GM18507 (cell line): ENCODE measurements at regions not wholly inside any gene's neighbourhood (a gene's known extent, or its start where the extent isn't known, plus 50 kb on each side); places are given as distances from the start of the nearest gene placed in this dataset.

Experiments used
- DNase-seq: peaks from one replicate; pipeline ENCODE4 v3.0.0; 2011; ENCODE audit warnings: low read depth; ENCODE audit not compliant: insufficient read length; ENCODE audit errors: extremely low spot score
- FAIRE-seq: peaks from 2 replicates; lab custom pipeline; 2011; peaks lifted over from hg19 to GRCh38; lab: Jason Lieb, UNC

DNA sequence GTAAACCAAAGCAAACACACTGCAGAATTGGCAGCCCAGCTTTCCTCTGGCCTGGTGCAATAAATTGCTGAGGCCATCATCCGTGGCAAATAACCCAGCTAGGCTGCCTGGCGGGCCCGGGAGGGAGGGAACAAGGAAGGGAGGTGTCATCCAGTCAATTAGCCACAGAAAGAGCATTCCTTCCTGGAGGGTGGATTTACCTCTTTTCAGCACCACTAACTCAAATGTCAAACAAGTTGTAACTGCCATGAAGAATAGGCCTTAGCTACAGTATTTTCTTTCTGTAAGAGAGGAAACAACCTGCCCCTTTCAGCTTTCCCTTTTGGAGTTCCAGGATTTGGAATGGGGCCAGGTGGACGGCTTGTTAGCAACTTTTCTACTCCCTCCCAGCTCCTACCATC, 163.8 kb upstream of the BDNF start:
- DNase-seq = no peak

DNA sequence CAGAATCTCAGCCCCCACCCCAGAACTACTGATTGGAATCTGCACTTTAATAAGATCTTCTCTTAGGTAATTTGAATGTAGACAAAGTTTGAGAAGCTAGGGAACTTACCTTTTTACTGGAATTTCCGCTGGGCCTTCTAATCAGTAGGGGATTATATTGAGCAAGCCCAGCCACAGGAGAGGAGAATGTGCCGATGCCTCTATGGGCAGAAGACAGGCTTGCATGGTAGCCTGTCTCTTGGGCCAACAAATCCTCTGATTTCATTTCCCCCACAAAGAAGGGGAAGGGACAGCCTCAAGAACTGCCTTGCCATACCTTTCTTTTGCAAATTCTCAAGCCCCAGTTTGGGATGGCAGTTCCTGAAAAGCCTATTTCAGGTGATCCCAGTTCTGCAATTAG, 163.4 kb upstream of the BDNF start:
- FAIRE-seq = no peak
- no peak for DNase-seq

More for the DNA sequence above, 163.8 kb upstream of the BDNF start:
- FAIRE-seq = no peak

DNA sequence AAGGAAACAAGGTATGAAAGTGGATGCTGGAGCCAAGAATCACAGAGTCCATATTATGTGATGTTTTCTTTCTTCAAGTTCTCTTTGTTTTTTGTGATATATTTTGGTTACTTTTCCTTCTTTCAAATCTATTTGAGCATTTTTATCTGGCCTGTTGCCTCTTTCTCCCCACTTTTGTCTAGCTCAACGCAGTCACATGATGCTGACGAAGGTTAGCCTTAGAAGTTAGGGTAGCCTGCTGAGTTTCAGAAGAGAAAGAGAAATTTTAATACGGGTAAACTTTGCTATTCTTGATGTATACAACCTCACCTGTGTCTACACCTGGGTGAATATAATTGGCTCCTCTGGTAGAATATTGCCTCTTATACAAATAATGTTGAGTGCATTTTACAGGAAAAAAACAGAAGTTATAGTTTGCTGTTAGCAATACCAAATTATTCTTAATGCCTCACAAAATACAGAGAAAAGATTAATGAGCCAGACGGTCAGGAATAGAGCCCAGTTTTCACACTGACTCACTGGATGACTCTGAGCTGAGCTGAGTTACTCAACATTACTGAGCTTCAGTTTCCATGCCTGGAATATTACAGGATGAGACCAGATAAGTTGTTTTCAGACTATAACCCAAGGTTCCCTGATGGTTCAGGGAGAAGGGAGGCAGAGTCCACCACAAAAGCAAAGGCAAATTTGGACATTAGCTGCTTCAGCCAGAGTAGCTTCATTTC, 161.6 kb upstream of the BDNF start:
- DNase-seq (no peak), FAIRE-seq (no peak)

DNA sequence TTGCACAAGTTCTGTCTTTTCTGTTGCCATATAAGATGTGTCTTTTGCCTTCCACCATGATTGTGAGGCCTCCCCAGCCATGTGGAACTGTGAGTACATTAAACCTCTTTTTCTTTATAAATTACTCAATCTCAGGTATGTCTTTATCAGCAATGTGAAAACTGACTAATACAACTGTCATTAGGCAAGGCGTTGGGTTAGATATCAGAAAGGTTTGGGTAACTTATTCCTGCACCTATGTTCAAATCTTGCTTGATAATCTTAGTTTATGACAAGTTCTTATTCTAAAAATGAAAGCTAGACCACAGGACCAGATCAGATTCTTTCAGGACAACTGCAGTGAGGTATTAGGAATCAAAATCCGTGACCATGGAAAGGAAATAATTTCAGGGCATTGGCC, 160.6 kb upstream of the BDNF start:
- FAIRE-seq (no peak), DNase-seq (no peak)

DNA sequence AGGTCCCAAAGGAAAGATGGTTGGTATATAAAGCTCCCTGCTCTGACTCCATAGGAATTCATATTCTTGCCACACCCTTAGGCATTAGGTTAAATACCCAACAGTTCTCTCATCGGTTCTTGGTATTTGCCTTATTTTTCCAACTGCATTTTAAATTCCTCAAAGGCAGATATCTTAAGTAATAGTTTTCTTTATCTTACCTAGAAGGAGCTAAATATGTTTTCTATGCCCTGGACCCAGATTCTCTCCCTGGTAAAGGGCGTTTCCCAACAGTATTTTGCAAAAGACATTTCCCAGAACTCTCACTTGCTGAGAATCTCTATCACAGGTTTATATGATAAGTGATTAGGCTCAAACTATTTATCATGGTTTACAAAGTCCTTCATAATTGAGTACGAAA, 158.6 kb upstream of the BDNF start:
- DNase-seq (no peak), FAIRE-seq (no peak)

DNA sequence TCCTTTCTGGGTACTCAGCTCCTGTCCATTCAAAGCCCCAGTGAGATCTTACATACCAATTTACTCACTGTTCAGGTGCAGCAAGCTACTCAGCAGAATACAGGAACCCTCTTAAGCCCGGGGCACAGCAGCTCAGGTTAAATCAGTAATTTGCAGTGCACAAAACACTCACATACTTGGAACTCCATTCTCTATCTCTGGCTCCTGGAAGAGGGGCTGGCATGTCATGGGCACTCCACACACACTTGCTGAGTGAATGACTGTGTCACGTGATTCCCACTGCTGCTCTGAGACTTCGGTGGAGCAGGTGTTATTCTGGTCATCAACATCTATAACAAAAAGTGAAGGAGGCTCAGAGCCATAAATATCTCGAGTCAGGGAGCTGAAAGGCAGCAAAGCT, 157.3 kb upstream of the BDNF start:
- no peak for FAIRE-seq
- no peak for DNase-seq

DNA sequence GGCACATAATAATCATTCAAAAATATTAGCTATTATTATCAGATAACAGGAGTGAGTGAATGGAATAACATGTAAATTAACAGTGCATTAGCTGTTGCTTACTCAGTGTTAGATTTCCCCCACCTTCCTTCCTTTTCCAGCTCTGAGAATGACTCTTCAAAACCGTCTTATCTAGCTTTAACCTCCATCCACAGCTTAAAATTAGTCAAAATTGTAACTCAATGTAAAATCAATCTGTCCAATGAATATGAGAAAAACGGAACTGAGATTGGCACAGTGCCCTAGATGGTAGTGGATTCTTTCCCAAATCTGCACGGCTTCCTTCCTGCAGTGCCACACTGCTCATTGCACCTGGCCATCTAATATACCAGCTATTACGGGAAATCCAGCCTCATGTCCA, 156.8 kb upstream of the BDNF start:
- peak; percentile 3 for DNase-seq
- peak; percentile 49 for FAIRE-seq

DNA sequence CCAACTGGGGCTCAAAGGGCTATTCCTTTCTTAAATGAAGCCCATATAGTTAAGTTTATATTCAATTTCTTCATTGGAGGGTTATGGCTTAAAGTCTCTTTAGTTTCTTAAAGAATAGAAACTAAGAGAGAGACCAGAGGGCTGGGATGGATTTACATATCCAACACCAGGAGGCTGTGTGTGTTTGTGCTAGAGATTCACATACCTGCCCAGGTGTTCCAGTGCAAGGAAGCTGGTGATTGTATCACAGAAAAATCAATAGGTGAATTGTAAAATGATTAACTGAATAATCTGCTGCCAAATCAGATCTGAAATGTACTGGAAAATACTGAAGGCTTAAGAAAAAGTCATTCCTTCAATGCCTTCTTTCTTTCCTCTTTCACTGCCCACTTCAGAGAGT, 148.2 kb upstream of the BDNF start:
- no peak for DNase-seq
- FAIRE-seq = no peak

DNA sequence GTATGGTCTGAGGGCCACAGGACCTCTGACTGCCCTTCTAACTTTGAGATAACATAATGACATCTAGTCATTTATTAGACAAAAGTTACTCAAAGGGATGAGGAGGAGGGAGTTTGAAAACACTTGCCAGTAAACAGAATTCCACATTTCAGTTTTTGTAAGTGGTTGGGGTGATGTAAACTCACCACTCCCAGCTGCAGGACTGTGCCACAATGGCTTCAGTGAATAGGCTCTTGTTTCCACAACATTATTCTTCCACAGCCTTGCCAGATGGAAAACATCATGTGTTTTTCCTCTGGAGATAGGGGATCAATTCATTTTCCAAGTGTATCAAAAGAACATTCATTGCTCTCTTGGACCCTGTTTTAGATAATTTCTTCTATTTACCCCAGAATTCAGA, 147.2 kb upstream of the BDNF start:
- FAIRE-seq (no peak), DNase-seq (no peak)

DNA sequence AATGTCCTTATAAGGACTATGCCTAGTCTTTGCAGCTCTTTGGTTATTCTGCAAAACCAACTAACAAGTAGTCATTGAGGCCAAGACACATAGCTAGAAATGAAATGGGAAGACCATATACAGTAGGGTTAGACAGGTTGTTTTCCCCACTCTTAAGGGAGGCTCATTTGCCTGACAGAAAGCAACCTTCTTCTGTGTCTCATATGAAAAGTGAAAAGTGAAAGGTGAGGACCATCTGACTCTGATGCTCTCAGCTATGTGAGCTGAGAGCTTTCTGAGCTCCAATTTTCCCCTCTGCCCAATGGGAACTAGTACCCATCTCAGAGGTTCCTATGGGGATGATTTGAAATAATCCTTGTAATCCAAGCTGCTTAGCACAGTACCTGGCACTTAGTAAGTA, 142.0 kb upstream of the BDNF start:
- no peak for DNase-seq
- no peak for FAIRE-seq

DNA sequence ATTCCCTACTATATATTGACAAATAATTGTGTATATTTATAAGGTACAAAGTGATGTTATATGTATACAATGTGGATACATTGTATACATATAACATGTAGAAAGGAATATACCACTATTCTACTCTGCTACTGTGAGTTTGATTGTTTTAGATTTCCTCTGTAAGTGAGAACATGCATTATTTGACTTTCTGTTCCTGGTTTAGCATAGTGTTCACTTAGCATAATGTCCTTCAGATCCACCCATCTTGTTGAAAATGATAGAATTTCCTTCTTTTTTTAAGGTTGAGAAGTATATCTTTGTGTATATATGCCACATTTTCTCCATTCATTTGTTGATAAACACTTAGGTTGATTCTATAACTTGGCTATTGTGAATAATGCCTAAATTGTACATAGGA, 140.8 kb upstream of the BDNF start:
- DNase-seq = no peak
- no peak for FAIRE-seq

DNA sequence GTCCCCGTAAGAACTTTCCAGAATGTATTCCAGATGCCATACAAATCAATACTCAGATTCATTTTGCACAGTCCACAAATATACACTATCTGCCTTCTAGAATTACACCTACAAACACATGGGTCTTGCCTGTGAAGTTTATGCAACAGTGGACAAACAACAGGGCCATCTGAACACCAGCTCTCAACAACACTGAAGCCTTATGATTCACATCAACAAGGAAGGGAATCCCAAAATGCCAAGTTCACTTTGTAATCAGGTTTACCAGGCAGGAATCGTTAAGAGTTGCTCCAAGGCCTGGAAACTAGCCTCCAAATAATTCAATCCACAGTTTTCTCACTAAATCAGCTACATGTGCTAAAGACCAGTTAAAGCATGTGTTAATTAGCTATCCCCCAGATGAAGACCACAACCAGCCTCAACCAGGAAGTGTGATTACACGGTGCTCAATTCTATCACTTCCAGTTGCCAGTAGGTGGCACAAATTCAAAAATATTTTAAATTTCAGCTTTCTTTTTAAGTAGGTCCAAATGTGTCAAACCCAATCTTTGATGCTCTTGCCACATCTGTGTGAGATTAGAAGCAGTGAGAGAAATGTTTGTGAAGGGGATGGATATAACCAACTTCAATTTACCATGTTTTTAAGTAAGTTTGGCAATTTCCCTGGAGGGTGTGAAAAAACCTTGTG, 139.1 kb upstream of the BDNF start:
- FAIRE-seq = peak; percentile 48
- no peak for DNase-seq

DNA sequence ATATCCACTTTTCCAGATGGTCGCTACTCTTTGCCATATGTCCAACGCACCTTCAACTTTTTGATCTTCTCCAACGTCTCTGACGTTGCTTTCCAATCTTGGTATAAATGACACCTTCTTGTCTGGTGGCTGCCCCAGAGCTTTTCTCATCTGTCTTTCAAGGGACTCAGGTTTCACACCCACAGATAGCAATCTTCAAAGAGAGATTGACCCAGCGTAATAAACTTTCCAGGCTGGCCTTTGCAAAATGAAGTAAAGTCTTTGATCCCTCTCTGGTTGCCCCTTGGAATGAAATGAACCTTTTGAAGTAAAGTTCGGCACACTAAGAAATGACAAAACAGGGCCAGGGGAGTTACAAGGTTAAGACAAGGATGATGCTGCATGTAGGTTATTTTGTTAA, 138.4 kb upstream of the BDNF start:
- no peak for FAIRE-seq
- DNase-seq = no peak

DNA sequence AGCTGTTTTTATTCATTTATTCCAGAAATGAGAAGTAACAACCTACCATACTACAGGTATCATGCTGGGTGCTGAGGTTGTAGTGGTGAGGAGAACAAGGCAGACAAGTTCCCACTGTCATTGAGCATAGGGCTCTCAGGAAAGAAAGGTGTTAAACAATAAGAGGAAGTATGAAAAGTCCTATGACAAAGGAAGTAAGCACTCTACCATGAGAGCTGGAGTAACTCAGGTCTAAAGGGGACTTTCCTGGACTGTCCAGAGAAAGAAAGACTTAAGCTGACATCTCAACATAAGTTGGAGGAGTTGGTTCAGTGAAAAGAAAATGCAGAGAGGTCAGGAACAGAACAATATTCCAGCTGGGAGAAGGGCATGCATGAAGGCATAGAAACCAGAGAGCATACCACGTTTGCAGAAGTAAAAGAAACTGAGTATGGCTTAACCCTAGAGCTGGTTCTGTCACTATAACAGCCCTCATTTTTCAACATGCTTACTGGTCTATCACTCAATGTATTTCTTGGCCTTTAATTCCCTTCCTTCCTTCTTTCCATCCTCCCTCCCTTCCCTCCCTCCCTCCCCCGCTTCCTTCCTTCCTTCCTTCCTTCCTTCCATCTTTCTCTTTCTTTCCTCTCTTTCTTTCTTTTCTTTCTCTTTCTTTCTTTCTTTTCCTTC, 137.8 kb upstream of the BDNF start:
- peak; percentile 12 for DNase-seq
- FAIRE-seq = peak; percentile 78

DNA sequence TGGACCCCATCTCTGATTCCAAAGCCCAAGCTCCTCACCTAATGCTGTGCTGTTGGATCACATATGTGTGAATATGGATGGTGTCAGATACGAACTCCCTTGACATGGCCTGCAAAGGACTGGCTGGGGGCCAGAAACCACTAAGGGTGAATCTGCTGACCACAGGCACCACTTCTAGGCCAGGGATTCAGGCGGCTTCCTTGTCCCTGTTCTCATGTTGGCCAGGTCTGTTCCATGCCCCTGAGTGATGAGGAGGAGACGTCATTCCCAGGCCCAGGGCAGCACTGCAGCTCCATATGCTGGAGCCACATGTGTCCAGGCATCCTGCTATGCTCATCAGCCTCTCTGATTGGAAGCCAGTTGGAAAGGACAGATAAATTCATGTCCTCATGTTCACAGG, 130.0 kb upstream of the BDNF start:
- DNase-seq = no peak
- FAIRE-seq = no peak

DNA sequence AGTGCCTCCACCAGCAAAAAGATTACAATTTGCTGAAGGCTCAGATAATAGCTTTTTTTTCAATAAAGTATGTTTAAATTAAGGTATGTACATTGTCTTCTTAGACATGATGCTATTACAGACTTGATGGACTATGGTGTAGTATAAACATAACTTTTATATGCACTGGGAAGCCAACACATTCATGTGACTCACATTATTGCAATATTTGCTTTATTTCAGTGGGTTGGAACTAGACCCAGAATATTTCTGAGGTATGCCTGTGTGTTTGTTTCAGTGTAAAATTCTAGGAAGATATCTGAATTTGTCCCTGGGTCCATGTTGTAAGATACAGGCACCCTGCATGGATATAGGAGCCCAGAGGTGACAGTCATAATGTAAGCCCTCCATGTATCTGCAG, 120.0 kb upstream of the BDNF start:
- FAIRE-seq (no peak), DNase-seq (no peak)

DNA sequence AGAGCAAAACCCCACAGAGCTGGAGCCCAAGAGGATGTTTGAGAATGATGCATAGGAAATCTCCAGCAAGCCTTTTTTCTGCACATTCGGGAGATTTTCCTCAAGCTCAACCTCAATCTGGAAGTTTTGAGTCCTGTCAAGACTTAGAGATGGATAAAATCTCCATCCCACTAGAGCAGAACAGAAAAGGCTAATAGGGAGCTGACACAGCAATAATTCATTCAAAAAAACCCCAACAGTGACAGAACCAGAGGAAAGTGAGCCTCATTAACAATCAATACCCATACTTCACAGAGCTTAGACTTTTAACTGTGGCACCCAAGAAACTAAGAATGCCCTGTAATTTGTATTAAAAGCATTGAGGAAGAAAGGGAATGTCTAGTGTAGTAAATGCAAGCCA, 115.9 kb upstream of the BDNF start:
- FAIRE-seq = no peak
- DNase-seq = no peak

DNA sequence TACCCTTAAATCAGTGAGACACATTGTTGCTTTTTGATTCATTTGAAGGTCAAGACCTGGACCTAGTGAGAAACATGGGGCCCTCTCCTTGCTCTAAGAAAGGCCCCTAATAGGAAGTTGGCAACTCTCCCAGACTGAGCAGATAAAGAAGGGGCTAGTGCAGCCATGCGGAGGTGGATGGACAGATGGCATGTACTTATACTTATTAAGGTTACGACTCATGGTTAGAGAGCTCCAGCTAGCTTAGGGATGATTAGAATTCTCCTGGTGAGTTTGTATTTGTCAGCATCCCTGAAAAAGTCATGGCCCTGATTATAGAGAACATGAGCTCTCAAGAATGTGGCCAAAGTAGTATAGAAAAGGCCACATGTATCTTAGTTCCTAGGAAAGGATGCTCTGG, 112.1 kb upstream of the BDNF start:
- FAIRE-seq = no peak

DNA sequence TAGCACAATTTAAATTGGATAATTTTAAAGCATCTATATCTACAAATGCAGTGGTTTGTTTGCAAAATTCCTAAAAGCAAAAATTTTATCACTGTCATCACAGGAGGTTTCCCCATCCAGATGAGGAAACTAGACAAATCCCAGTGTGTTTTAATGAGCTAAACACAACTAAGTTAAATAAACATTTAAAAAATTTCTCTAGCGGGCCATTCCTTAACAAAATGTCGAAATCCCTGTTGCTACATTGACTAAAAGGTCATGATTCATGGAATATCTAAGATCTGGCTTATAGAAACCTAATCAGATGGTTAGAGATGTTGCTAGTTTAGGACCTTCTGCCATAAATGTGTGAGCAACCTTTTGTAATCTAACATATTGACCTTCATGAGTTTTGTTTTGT, 107.3 kb upstream of the BDNF start:
- FAIRE-seq (no peak), DNase-seq (no peak)

More for the DNA sequence above, 112.1 kb upstream of the BDNF start:
- no peak for DNase-seq

DNA sequence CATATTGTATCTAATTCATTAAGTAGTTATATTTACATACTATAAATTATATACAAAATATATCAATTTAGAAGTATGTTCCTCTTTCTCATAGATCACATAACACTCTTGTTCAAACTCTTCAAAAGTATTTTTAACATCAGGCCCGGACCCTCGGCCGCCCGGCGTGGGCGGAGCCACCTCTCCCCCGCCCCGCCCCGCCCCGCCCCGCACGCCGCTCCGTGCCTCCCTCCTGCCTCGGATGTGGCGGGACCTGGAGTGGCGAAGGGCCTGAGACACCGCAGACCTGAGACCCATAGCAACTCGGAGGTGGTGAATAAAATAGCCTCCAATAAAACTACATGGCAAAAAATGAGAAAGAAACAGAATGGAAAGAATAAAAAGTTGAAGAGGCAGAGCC, 105.9 kb upstream of the BDNF start:
- no peak for DNase-seq
- FAIRE-seq = no peak
